Activated CD4-positive, alpha-beta T cell treated with anti-CD3 and anti-CD28 coated beads, Interleukin-2, Interleukin-6, amounts not matched to agents 100 ng/mL and 50 ng/mL, durations not matched to agents 16 hours and 8 hours (primary cell): ENCODE measurements at regions not wholly inside any gene's neighbourhood (a gene's known extent, or its start where the extent isn't known, plus 50 kb on each side); places are given as distances from the start of the nearest gene placed in this dataset.

Source experiments
- DNase-seq: peaks from one replicate; pipeline ENCODE4 v3.0.0-alpha.2; 2020

DNA sequence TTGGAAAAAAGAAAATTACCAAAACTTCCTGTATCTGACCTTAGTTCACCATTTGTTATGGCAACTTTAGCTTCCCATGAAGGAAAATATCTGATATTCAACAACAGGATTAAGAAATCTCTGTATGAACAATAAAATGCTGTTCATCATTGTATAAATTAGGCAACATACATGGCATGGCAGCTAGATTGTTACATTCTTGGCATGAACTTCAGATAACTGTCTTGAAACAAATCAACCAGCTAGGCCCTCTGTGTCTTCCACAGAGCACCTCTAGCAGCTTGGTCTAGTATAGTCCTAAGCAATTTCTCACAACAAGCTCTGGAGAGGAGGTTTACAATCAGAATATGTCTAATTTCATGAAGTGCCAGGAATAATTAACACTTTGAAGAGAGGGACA is 105.4 kb upstream of the PCDH7 start:
- DNase-seq: no peak

DNA sequence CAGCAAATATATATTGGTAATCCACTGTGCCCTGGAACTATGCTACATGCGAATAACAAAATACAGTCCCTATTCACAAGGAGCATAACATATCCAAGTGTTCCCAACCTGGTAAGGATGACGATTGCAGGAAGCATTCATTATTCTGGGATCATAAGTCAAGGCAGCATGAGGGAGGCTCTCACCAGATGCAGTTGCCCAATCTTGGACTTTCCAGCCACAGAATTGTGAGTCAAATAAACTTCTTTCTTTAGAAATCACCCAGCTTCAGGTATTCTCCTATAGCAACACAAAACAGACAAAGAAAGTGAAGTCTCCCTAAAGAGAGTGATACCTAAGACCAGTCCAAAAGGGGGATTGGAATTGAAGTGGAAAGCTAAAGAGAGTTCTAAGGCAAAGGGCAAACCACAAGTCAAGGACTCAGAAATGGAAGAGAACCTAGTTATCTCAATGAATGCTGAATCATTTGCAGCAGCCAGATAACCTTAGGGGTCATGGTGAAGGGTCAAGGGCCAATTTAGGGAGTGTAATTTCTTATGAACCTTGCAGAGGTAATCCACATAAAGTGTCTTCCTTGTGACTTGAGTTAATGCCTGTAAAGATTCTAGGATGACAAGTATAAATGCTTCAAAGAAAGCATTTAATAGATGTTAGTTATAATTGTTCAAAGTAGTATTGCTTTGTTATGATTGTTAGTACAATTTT is 103.1 kb upstream of the PCDH7 start:
- no peak for DNase-seq

DNA sequence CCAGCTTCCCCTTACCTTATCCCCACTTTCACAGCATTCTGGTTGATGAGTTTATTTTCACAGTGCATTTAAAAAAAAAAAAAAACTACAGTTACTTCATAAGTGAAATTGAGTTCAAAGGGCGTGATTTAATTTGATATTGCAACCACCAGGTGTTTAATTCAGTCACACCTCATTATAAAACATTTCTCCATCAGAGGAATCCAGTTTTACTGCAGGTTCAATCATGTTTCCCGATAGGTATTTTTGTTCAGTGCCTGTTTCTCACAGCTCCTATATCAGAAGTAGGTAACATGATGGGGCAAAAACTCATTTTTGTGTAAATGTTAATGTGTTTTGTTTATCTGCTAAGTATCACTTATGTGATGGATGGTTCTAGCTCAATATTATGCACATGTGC is 102.3 kb upstream of the PCDH7 start:
- no peak for DNase-seq

DNA sequence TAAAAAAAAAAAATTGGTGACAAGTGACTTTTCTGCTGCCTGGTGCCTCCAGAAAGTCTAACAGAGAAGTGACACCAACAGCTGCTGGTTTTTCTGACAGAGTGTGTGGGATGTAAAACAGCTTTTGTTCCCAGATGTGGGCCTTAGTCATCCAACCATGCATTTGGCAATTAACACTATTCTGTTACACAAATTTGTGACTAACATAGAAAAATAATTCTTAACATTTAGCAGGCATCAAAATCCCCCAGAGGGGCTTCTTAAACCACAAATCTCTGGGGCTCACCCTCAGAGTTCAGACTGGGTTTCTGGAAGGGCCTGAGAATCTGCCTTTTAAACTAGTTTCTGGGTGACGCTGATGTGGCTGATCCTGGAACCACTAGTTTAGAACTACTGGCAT is 100.5 kb upstream of the PCDH7 start:
- no peak for DNase-seq

DNA sequence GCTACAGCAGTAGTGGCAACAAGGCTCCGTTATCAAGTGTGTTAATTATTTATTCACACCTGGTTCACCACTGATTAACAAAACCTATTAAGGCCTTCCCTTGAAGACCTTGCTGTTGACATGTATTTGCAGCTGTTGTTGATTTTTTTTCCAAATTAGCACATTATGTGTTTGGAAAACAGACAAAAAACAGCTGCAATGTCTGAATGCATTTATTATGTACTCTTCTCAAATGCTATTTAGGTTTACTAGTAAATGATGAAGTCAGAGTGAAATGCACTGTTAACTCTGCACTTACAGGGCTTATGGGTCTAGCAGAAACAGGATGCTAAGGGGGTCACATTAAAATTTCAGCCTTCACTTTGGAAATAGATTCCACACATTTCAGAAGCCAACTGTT is 99.5 kb upstream of the PCDH7 start:
- no peak for DNase-seq

DNA sequence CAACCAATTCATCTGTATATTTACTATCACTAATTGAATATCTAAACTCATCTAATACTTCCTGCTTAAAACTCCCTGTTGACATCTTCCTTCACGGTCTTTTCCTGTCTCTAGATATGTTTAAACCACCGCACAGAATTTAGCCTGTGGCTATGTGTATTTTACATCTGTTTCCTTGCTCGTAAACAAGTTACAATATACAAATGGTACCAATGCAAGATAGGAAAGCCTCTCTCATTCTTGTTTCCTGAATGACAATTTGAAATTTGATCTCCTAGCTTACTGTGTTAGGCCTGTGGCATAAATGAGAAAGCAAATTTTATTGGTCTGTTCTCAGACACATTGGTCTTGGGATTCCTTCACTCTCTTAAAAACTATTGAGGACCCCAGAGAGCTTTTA is 89.7 kb upstream of the PCDH7 start:
- no peak for DNase-seq

DNA sequence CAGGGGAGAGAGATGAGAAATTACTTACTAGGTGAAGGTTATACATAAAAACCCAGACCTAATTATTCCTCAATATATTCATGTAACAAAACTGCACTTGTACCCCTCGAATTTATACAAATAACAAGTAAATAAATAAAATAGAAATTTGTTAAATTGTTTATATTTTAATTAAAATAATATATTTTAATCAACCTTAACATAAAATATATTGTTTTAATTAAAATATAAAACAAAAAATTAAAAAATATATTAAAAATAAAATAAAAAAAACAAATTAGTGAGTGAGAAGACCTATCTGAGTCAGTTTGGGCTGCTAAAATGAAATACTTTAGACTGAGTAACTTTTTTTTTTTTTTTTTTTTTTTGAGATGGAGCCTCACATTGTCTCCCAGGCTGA is 87.4 kb upstream of the PCDH7 start:
- DNase-seq: no peak

DNA sequence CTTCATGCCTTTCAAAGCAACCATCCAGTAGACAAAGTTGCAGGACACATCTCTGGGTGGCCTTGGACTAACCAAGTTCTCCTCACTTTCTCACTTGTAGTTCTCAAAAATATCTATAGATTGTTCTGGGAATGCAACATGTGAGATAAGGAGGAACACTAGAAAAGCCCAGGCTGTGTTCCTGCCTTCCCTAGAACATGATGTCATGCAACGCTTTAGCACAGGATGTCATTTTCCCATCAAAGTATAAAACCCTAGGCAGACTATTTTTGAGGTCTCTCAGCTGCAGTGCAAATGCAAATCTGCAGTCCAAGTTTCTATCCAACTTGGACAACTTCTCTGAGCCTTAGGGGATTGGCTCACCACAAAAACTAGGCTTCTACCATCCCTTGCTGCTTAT is 78.8 kb upstream of the PCDH7 start:
- DNase-seq: no peak

DNA sequence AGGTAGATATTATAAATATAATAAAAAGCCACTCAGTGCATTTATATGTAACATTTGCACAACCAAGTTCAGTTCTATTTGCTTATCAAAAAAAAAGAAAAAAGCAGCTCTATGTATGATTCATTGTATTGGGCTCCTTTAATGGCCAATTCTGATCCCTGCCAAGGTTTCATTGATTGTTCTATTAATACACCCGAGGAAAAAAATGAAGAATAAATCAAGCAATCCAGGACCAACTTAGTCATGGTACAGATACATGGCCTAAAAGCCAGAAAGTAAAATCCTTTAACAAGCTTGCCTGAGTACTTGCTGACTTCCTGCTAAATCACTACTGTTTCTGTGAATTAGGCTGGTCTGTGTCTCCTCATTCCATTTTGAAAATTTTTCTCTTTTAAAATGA is 77.6 kb upstream of the PCDH7 start:
- DNase-seq: no peak

DNA sequence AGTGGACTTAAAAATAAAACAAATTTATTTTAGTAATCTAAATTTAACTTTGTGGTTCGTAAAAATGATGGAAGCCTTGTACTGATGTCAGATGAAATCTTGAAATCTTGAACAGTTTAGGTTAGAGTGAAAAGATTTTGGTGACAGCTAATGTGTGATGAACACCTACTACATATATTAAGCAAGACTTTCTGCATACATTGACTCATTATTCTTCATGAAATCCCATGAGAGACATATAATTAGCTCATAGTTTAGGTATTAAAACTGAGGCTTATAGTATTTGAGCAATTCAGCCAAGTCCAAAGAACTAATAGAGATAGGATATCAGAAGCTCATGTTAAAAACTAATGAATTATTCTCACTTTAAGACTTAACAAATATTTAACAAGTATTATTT is 66.9 kb upstream of the PCDH7 start:
- no peak for DNase-seq

DNA sequence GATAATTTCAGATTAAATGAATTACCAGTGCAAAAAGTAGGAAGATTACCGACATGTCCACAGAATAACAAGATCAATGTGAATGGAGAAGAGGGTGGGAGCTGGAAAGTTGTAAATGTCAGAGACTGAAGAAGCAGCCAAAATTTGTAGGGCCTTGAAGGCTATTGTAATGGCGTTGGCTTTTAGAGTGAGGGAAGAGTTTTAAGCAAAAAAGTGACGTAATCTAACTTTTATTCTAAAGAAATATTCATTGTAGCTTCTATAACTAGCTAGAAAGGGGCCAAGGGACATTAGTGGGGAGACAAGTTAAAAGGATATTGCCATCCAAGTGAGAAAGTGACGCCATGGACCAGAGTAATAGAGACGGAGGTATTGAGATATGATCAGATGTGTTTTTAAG is 63.3 kb upstream of the PCDH7 start:
- no peak for DNase-seq

DNA sequence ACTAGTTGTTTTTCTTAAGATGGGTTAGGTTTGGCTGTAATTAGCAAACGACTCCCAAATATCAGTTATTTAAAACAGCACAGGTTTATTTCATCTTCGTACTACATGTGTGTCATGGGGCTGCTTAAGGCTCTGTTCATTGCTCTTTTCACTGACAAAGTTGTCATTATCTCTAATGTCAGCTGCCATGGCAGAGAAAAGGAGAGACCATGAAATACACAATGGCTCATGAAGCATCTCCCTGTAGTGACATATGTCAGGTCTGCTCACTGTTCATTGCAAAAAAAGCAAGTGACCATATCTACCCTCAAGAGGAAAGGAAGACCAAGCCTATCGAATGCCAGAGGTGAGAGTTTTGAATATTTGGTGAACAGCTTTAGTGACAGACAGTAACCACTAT is 52.2 kb upstream of the PCDH7 start:
- DNase-seq: no peak

DNA sequence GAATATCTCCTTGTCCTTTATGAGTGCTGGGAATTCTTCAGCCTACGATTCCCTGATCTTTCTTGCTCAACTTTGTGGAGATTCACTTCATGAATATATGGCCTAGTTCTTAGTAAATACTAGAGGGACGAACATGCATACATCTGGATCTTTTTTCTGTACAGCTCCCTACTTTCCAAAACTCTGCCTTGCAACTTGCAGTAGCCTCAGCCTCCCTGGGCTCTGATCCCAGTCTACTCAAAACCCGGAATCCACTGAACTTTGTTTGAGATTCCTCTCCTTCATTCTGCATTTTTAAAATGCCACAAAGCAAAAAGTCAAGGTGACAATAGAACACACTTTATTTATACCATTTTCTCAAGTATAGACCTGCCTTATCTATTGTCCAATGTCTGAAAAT is 50.0 kb upstream of the PCDH7 start:
- DNase-seq: no peak
